ENCODE measurements at regions not wholly inside any gene's neighbourhood (a gene's known extent, or its start where the extent isn't known, plus 50 kb on each side); places are given as distances from the start of the nearest gene placed in this dataset.
"Not testable (repeated sequence)": the region's sequence is repeated elsewhere in the genome, so short reads cannot be mapped to it uniquely, and the experiment has no call there.

GRCh38 chr2:128641421-128642080, 322.9 kb upstream of the HS6ST1 start:
- no peak for DNase-seq

DNA sequence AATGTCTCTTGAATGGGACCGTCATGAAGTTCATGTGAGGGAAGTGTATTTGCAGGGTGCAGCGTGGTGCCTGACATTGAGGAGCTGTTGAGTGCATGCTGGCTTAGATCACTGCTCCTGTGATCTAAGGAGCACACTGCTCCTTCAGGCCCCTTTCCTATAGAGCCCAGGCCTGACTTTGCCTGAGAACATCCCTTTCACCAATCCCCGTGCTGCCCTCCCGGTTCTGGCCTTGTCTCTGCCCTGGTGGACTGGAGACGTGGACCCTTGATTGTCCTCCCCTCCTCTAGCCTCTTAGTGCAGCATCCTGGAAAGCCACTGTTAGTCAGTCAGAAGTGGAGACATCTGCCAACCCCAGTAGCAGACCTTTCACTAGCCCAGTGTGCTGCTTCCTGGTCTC, 323.6 kb upstream of the HS6ST1 start:
- no peak for DNase-seq

DNA sequence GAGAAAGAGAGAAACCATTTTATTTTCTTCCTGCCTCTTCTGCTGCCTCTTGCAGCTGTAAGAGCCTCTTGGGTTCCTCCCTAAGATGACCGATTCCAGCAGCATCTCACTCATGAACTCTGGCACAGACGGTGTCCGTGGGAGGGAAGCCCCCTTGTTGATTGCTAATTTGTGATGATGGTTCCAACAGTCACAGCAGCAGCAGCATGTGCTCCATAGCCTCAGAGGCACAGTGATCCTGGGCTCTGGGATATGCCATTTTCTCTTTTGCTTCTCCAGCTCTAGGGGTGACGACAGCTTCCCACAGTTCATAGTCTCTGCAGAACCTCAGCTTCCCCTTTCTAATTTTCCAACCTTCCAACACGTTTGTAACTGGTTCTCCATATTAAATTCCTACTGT, 324.2 kb upstream of the HS6ST1 start:
- DNase-seq, result no peak

GRCh38 chr2:128643221-128644065, 324.8 kb upstream of the HS6ST1 start:
- DNase-seq, result no peak

GRCh38 chr2:128644156-128644555, 325.5 kb upstream of the HS6ST1 start:
- no peak for DNase-seq

GRCh38 chr2:128644718-128645256, 326.1 kb upstream of the HS6ST1 start:
- DNase-seq, result no peak

DNA sequence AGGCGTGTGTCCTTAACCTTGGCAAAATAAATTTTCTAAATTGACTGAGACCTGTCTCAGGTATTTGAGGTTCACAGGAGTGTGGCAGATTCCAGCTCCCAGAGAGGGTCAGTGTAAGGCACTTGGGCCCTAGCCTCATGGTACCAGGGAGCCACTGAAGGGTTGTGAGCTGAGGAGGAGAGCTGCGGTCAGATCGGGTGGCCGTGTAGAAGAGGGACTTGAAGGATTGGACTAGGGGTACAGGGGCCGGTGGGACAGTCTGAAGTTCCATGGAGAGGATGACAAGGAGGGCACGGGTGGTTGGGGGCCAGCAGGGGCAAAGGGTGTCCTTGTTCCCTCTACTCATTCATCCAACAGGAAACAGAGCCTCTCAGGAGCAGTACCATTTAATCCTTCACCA, 327.0 kb upstream of the HS6ST1 start:
- DNase-seq, result no peak

DNA sequence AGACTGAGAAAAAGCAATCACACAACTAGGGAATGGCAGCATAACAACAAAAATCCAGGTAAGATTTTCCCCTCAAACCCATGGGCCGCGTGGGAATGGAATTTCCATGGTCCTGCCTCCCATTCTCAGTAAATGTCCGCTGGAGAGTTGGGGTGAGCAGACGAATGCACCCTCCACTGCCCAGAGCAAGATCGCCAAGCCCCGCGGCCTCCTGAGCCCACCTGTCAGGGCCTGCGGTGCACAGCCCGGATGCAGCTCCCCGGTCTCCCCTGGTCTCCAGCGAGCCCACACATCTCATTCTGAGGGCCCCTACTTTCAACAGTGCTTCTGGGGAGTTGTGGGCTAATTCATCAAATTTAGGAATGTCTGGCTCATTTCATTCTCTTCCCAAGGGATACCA, 327.4 kb upstream of the HS6ST1 start:
- no peak for DNase-seq

DNA sequence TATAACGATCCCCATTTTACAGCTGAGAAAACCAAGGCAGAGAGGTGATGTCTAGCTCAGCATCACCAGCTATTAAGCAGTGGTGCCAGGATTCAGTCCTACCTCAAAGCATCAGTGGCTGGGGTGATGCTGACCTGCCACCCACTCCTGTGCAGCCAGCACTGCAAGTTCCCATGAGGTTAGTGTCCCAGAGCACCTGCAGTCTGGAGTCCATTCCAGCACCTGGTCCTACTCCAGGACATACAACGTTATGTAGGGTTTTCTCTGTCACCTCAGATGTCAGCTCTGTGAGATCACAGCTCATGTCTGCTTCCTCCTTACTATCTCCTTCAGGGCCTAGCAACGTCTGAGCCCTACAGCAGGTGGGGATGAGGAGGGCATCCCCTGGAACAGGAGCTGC, 328.0 kb upstream of the HS6ST1 start:
- DNase-seq, result no peak

GRCh38 chr2:128651000-128651399, 332.3 kb upstream of the HS6ST1 start:
- DNase-seq, result no peak

GRCh38 chr2:128654408-128654807, 335.7 kb upstream of the HS6ST1 start:
- no peak for DNase-seq

DNA sequence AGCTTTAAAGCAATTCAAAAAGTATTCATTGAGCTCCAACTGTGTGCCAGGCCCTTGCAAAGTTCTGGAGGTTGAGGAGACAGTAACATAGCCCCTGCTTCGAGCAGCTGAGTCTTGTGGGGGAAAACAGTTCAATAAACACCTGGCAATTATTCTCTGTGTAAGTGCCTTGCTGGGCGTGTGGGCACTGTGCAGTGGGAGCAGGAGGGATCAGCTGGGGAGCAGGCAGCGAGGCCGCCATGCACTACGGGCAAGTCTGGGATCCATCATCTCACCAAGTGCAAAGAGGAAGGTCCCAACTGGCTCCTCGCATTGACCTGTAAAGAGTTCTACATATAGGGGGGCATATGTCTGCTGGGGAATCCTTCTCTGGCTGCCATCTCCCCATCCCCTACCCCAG, 342.2 kb upstream of the HS6ST1 start:
- DNase-seq, result no peak

GRCh38 chr2:128661311-128661710, 342.6 kb upstream of the HS6ST1 start:
- no peak for DNase-seq

DNA sequence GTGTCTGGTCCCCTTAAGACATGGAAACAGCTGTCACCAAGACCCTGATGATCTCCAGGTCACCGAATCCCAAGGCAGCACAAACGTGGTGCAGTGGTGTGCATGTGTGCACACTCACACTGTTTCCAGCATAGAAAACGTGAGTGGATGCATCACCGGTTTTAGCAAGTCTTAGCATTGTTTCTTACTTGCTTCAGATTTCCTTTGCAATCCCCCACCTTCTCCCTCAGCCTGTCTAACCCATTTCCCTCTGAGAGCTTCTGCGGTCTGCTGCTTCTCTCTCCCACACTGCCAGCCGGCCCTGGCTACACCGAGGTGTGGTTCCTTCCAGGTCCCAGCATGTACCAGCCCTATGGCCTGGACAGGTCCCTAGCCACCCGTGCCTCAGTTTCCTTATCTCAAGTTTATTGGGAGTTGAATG, 343.4 kb upstream of the HS6ST1 start:
- DNase-seq, result no peak

- DNase-seq, result no peak
Measured at GRCh38 chr2:128663371-128664050, 344.8 kb upstream of the HS6ST1 start.

DNA sequence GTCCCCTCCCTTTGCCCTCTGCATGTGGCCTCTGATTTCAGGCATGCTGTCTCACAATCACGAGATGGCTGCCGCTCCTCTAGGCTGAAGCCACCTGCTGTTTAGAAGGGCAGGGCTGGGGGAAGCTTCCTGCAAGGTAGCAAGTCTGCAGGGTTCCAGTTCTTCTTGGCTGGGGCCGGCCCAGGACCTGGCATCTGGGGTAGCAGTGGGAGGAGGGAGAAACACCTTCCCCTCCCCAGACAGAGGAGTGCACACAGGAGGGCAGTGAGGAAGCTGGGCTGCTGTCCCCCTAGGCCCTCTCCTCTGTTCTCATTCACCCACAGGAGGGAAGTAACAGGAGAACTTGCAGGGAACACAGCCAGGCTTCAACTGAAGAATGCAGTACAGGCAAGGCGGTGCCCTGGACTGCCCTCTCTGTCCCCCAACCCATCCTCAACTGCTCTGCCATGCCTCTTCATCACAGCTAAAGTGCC, 345.9 kb upstream of the HS6ST1 start:
- DNase-seq, result no peak

- DNase-seq, result no peak
Measured at GRCh38 chr2:128665113-128665512, 346.4 kb upstream of the HS6ST1 start.

GRCh38 chr2:128666596-128666995, 347.9 kb upstream of the HS6ST1 start:
- no peak for DNase-seq

DNA sequence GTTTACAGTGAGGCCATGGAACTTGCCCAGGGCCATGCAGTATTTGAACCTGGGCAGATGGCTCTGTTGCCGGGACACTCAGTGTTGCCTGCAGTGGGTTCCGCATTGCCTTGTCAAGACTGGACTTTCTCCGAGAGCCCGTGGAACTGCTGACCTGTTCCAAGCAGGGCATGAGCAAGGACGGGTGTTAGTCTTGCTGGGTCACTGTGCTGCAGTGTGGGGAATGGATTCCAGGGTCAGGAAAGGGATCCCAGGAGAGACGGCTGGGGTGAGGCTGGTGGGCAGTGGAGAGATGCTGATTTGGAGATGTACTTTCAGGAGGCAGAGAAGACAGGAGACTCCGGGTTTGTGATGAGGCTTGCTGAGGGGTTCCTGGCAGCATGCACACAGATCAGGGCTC, 348.7 kb upstream of the HS6ST1 start:
- no peak for DNase-seq

DNA sequence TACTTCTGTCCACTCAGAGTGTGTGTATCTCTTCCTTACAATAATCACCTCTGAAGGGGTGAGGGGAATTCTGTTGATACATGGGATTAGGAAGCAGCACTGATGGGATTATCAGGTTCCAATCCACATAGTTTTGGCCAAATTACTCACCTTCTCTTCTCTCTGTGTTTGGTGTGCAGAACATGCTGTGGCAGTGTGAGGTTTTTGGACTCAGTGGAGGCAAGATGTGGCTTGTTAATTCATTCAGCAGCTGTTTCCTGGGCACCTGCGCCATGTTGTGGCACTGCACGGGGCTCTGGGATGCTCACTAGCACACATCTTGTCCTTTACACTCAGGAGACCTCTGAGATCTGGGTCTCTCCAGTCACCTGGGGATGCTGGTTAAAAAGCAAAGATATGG, 350.3 kb upstream of the HS6ST1 start:
- no peak for DNase-seq

- DNase-seq, result no peak
Measured at GRCh38 chr2:128670066-128670465, 351.4 kb upstream of the HS6ST1 start.

DNA sequence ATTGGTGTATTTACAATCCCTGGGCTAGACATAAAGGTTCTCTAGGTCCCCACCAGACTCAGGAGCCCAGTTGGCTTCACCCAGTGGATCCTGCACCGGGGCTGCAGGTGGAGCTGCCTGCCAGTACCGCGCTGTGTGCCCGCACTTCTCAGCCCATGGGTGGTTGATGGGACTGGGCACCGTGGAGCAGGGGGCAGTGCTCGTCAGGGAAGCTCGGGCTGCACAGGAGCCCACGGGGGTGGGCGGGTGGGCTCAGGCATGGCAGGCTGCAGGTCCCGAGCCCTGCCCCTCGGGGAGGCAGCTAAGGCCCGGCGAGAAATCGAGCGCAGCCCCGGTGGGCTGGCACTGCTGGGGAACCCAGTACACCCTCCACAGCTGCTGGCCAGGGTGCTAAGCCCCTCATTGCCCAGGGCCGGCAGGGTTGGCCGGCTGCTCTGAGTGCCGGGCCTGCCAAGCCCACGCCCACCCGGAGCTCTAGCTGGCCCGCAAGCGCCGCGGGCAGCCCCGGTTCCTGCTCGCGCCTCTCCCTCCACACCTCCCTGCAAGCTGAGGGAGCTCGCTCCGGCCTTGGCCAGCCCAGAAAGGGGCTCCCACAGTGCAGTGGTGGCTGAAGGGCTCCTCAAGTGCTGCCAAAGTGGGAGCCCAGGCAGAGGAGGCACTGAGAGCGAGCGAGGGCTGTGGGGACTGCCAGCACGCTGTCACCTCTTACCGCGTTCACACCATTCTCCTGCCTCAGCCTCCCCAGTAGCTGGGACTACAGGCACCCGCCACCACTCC, 353.5 kb upstream of the HS6ST1 start:
- DNase-seq, result not testable (repeated sequence)

GRCh38 chr2:128679680-128680079, 361.0 kb upstream of the HS6ST1 start:
- DNase-seq, result not testable (repeated sequence)

Measured in NCI-H526 treated with DMSO at 0.1 percent for 48 hours (cell line).